Mucosa of gallbladder (tissue), 1 donor: ENCODE measurements at regions not wholly inside any gene's neighbourhood (a gene's known extent, or its start where the extent isn't known, plus 50 kb on each side); places are given as distances from the start of the nearest gene placed in this dataset.
"Not testable (repeated sequence)": the region's sequence is repeated elsewhere in the genome, so short reads cannot be mapped to it uniquely, and the experiment has no call there.

Experiments used
- DNase-seq: peaks from one replicate; pipeline ENCODE4 v3.0.0-alpha.2; 2020; ENCODE audit warnings: low spot score
- donor health status: DM: no; HTN: no; CAD: no.

GRCh38 chr2:234565201-234565600 is 68.3 kb upstream of the ARL4C start:
- no peak for DNase-seq

- DNase-seq = no peak
Observed at GRCh38 chr2:234564699-234565098, 67.8 kb upstream of the ARL4C start.

GRCh38 chr2:234559609-234560008 is 62.7 kb upstream of the ARL4C start:
- no peak for DNase-seq

GRCh38 chr2:234558642-234559041 is 61.8 kb upstream of the ARL4C start:
- no peak for DNase-seq

- DNase-seq = no peak
Observed at GRCh38 chr2:234556848-234557573, 60.1 kb upstream of the ARL4C start.

GRCh38 chr2:234555616-234556249 is 58.9 kb upstream of the ARL4C start:
- no peak for DNase-seq

- no peak for DNase-seq
Observed at GRCh38 chr2:234555161-234555560, 58.3 kb upstream of the ARL4C start.

GRCh38 chr2:234553223-234553622 is 56.3 kb upstream of the ARL4C start:
- DNase-seq = not testable (repeated sequence)

GRCh38 chr2:234550511-234551107 is 53.7 kb upstream of the ARL4C start:
- DNase-seq = peak; percentile 51

GRCh38 chr2:234550056-234550455 is 53.2 kb upstream of the ARL4C start:
- DNase-seq = no peak

- DNase-seq = no peak
Observed at GRCh38 chr2:234548695-234549420, 52.0 kb upstream of the ARL4C start.

- no peak for DNase-seq
Observed at GRCh38 chr2:234546770-234547169, 49.9 kb upstream of the ARL4C start.
